Body of pancreas (tissue), 4 donors: ENCODE measurements at regions not wholly inside any gene's neighbourhood (a gene's known extent, or its start where the extent isn't known, plus 50 kb on each side); places are given as distances from the start of the nearest gene placed in this dataset.

Experiments
- ATAC-seq: fragments of 150-250 bp; one replicate; pipeline ENCODE4 v1.9.1; 2016
- DNase-seq, 4 donors: peaks; one replicate each; pipeline ENCODE4 v3.0.0-alpha.2; 2019
- H3K27ac ChIP-seq, 4 donors: fragments of 200-600 bp; sonication (generic); 1 replicate in 3 of 4; 2 replicates in 1 of 4; pipeline versions ENCODE4 v1.5.1 to v1.6.1; 2016 to 2019; ENCODE audit warnings: mild to moderate bottlenecking in 1 of 4, mixed read lengths in 1 of 4, moderate library complexity in 1 of 4
- H3K27me3 ChIP-seq, 2 donors: fragments of 200-600 bp; sonication (generic); one replicate each; pipeline ENCODE4 v1.6.0; 2016; ENCODE audit warnings: mild to moderate bottlenecking in 1 of 2
- H3K36me3 ChIP-seq, 2 donors: fragments of 200-600 bp; sonication (generic); replicated peaks in 1 of 2; 2 replicates each; pipeline ENCODE4 v1.5.1; 2016; ENCODE audit warnings: low read depth in 2 of 2; ENCODE audit not compliant: insufficient read depth in 1 of 2
- H3K4me1 ChIP-seq: fragments of 200-600 bp; sonication (generic); one replicate; pipeline ENCODE4 v1.6.0; 2016
- H3K4me3 ChIP-seq, 2 donors: fragments of 200-600 bp; sonication (generic); 1 replicate in 1 of 2; 2 replicates in 1 of 2; pipeline ENCODE4 v1.5.1; 2016 to 2019
- H3K9me3 ChIP-seq, 3 donors: fragments of 200-600 bp; sonication (generic); 1 replicate in 2 of 3; 2 replicates in 1 of 3; pipeline ENCODE4 v1.5.1; 2016
- CTCF ChIP-seq, 7 experiments: fragments of 450-650 bp in 4 of 7; fragments of 200-600 bp in 3 of 7; sonication (generic) in 3 of 7; IDR thresholded peaks; one replicate each; pipeline ENCODE4 v1.5.1; 2016 to 2019; ENCODE audit warnings: antibody characterized with exemption in 7 of 7
- POLR2A ChIP-seq, 3 donors: fragments of 450-650 bp; IDR thresholded peaks; one replicate each; pipeline ENCODE4 v1.6.1; 2016; ENCODE audit warnings: antibody characterized with exemption in 3 of 3, mild to moderate bottlenecking in 2 of 3
- WGBS, 2 donors: methylation state at CpG; one replicate each; pipeline ENCODE4 v1.1.5; 2017; 5-methylcytosine and 5-hydroxymethylcytosine counted together
- intact Hi-C: fragments of 100-400 bp; cut with DNase I; formaldehyde crosslinking; loops from one replicate; pipeline ENCODE4 v1.15.1; 2023

- DNase-seq (no peak), ATAC-seq (no peak)
Observed at GRCh38 chr4:12861422-12861821, 622.7 kb downstream of the RAB28 start.

GRCh38 chr4:12852338-12853307 lies 631.5 kb downstream of the RAB28 start:
- intact Hi-C loops = loop anchor here (5.0 kb wide), 1 partner anchor 690 kb away; the partner anchor contains the start of gene NKX3-2
- TF ChIP-seq CTCF (IDR thresholded peaks at IDR 0.05) = peak; percentile 21 to 80 (median 71)
- TF ChIP-seq POLR2A (IDR thresholded peaks at IDR 0.05) = no peak

More at GRCh38 chr4:12861422-12861821, 622.7 kb downstream of the RAB28 start:
- 67 to 86% methylated on average over 1 of the region's 1 CpG for WGBS, 2 donors
- intact Hi-C loops = no loop called here
- no peaks in the 10 kb centered on the region for H3K9me3 ChIP-seq
- no peaks in the 10 kb centered on the region for H3K4me1 ChIP-seq
- H3K27ac ChIP-seq = no peak overlapping the region
- H3K4me3 ChIP-seq = no peak overlapping the region
- no peak for TF ChIP-seq CTCF (IDR thresholded peaks at IDR 0.05)
- no peak for TF ChIP-seq POLR2A (IDR thresholded peaks at IDR 0.05)
- H3K36me3 ChIP-seq = no peaks in the 10 kb centered on the region
- H3K27me3 ChIP-seq = no peaks in the 10 kb centered on the region

GRCh38 chr4:12846368-12846767 lies 637.8 kb downstream of the RAB28 start:
- ATAC-seq = no peak
- H3K9me3 ChIP-seq = no peaks in the 10 kb centered on the region
- H3K27ac ChIP-seq = no peak overlapping the region
- intact Hi-C loops = no loop called here
- no peaks in the 10 kb centered on the region for H3K36me3 ChIP-seq
- TF ChIP-seq POLR2A (IDR thresholded peaks at IDR 0.05) (no peak), CTCF (IDR thresholded peaks at IDR 0.05) (no peak)
- H3K4me1 ChIP-seq = no peaks in the 10 kb centered on the region
- no peak overlapping the region for H3K4me3 ChIP-seq
- 24 to 27% methylated on average over 4 of the region's 4 CpGs for WGBS, 2 donors
- no peak for DNase-seq
- H3K27me3 ChIP-seq = no peaks in the 10 kb centered on the region

More at GRCh38 chr4:12852338-12853307, 631.5 kb downstream of the RAB28 start:
- ATAC-seq (peak; percentile 86), DNase-seq (peak in 2 of 4 donors; percentile 12 to 46)
- Histone ChIP-seq H3K4me1 (no peaks in the 10 kb centered on the region), H3K27ac (no peak overlapping the region), H3K4me3 (no peak overlapping the region), H3K36me3 (no peaks in the 10 kb centered on the region), H3K9me3 (no peaks in the 10 kb centered on the region), H3K27me3 (no peaks in the 10 kb centered on the region)
- 14 to 15% methylated on average over 8 of the region's 8 CpGs for WGBS, 2 donors

GRCh38 chr4:12844141-12844540 lies 640.0 kb downstream of the RAB28 start:
- intact Hi-C loops = no loop called here
- H3K4me1 ChIP-seq = no peaks in the 10 kb centered on the region
- TF ChIP-seq CTCF (IDR thresholded peaks at IDR 0.05) (no peak), POLR2A (IDR thresholded peaks at IDR 0.05) (no peak)
- no peaks in the 10 kb centered on the region for H3K9me3 ChIP-seq
- H3K27me3 ChIP-seq = no peaks in the 10 kb centered on the region
- H3K4me3 ChIP-seq = no peak overlapping the region
- no peak overlapping the region for H3K27ac ChIP-seq
- no peaks in the 10 kb centered on the region for H3K36me3 ChIP-seq
- WGBS, 2 donors = 84% methylated on average over 2 of the region's 2 CpGs
- DNase-seq = no peak
- ATAC-seq = no peak
